Parathyroid adenoma (tissue), 2 donors: ENCODE measurements at regions not wholly inside any gene's neighbourhood (a gene's known extent, or its start where the extent isn't known, plus 50 kb on each side); places are given as distances from the start of the nearest gene placed in this dataset.

Experiments used
- H2AFZ ChIP-seq: fragments of 300-600 bp; sonication (generic); one replicate; pipeline ENCODE4 v1.7.0; 2017; ENCODE audit warnings: antibody characterized with exemption, mild to moderate bottlenecking
- H3K27ac ChIP-seq: fragments of 300-600 bp; sonication (generic); one replicate; pipeline ENCODE4 v1.7.0; 2017
- H3K27me3 ChIP-seq: fragments of 300-600 bp; sonication (generic); one replicate; pipeline ENCODE4 v1.7.0; 2017; ENCODE audit warnings: low read length; ENCODE audit not compliant: control insufficient read depth, insufficient read depth
- H3K36me3 ChIP-seq: fragments of 300-600 bp; sonication (generic); one replicate; pipeline ENCODE4 v1.7.0; 2017; ENCODE audit warnings: low read length; ENCODE audit not compliant: control insufficient read depth, insufficient read depth
- H3K4me1 ChIP-seq: fragments of 300-600 bp; sonication (generic); one replicate; pipeline ENCODE4 v1.7.0; 2017; ENCODE audit warnings: control low read depth
- H3K4me2 ChIP-seq: fragments of 300-600 bp; sonication (generic); one replicate; pipeline ENCODE4 v1.7.0; 2017; ENCODE audit warnings: low read length
- H3K4me3 ChIP-seq: fragments of 300-600 bp; sonication (generic); one replicate; pipeline ENCODE4 v1.7.0; 2017; ENCODE audit warnings: low read depth, low read length
- H3K79me2 ChIP-seq: fragments of 300-600 bp; sonication (generic); one replicate; pipeline ENCODE4 v1.7.0; 2017; ENCODE audit warnings: control low read depth
- H3K9ac ChIP-seq: fragments of 300-600 bp; sonication (generic); one replicate; pipeline ENCODE4 v1.7.0; 2017; ENCODE audit warnings: mild to moderate bottlenecking
- H3K9me3 ChIP-seq: fragments of 300-600 bp; sonication (generic); one replicate; pipeline ENCODE4 v1.7.0; 2017; ENCODE audit warnings: low read length; ENCODE audit not compliant: control insufficient read depth
- TF ChIP-seq, protein P1 (sequence below): fragments of 300-600 bp; sonication (generic); IDR thresholded peaks from one replicate; pipeline ENCODE4 v1.7.0; 2017; ENCODE audit warnings: antibody characterized with exemption, mild to moderate bottlenecking
- donor health status: primary hyperparathyroidism.

DNA sequence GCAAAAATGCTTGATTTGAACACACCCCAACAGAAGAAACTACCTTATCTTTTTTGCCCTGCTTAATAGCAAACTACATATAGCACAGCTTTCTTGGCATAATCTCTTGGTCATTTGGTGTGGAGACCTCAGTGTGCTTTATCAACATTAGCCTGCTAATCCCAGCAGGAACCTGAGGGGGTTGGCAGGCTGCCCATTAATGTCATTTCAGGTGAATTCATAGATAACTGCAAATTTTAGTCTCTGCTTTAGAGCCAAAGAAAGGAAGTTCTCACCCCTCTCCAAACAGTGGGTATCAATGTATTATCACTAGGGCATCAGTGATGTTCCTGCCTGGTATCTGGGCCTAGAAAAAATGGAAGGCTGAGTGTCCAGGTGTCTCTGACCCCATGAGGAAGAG lies 489.0 kb downstream of the NTRK2 start:
- Histone ChIP-seq H3K4me1 (no peaks in the 10 kb centered on the region), H2AFZ (no peak overlapping the region), H3K27me3 (no peaks in the 10 kb centered on the region), H3K27ac (no peak overlapping the region), H3K4me3 (no peak overlapping the region), H3K79me2 (no peaks in the 10 kb centered on the region), H3K36me3 (no peaks in the 10 kb centered on the region), H3K9ac (no peak overlapping the region), H3K9me3 (no peaks in the 10 kb centered on the region), H3K4me2 (no peak overlapping the region)
- TF ChIP-seq, protein P1, sequence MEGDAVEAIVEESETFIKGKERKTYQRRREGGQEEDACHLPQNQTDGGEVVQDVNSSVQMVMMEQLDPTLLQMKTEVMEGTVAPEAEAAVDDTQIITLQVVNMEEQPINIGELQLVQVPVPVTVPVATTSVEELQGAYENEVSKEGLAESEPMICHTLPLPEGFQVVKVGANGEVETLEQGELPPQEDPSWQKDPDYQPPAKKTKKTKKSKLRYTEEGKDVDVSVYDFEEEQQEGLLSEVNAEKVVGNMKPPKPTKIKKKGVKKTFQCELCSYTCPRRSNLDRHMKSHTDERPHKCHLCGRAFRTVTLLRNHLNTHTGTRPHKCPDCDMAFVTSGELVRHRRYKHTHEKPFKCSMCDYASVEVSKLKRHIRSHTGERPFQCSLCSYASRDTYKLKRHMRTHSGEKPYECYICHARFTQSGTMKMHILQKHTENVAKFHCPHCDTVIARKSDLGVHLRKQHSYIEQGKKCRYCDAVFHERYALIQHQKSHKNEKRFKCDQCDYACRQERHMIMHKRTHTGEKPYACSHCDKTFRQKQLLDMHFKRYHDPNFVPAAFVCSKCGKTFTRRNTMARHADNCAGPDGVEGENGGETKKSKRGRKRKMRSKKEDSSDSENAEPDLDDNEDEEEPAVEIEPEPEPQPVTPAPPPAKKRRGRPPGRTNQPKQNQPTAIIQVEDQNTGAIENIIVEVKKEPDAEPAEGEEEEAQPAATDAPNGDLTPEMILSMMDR = no peak

DNA sequence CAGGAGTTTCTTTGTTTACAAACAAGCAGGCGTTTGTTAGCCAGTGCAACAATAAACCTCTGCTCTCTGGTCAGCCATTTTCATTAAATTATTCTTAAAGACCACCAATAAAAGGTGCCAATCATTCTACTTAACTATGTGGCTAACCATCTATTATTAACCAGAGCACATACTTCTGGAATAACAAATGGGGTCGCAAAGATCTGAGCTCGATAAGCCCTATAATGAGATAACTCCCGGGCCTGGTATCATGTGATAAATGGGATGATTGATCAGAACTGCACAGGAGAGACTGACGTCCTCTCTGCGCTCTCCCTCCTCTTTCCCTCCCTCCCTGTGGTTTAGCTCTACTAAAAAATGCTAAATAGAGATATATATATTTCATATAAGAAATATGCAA lies 488.2 kb downstream of the NTRK2 start:
- Histone ChIP-seq H3K27ac (no peak overlapping the region), H3K4me2 (no peak overlapping the region), H3K9ac (no peak overlapping the region), H3K27me3 (no peaks in the 10 kb centered on the region), H3K4me1 (no peaks in the 10 kb centered on the region), H3K79me2 (no peaks in the 10 kb centered on the region), H3K36me3 (no peaks in the 10 kb centered on the region), H2AFZ (no peak overlapping the region), H3K9me3 (no peaks in the 10 kb centered on the region), H3K4me3 (no peak overlapping the region)
- TF ChIP-seq, protein P1 = no peak

DNA sequence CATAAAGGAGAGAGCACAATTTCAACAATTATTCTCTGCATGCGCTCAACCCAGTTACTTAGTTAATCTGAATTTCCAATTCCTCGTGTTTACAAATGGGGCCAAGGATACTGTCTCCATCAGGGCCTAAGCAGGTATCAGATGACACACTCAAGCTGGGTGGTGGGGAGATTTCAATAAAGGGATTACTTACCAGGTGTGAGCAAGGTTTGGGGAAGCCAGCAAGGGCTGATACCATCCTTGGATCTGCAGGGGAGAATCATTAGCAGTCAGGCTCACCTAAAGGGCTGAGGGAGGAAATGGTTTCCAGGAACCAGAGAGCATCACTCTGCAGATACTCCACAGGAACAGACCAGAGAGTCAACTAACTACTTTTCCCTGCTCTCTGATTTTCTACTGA lies 487.1 kb downstream of the NTRK2 start:
- TF ChIP-seq, protein P1 = no peak
- Histone ChIP-seq H3K36me3 (no peaks in the 10 kb centered on the region), H3K79me2 (no peaks in the 10 kb centered on the region), H3K4me1 (no peaks in the 10 kb centered on the region), H3K9me3 (no peaks in the 10 kb centered on the region), H3K27ac (no peak overlapping the region), H3K4me3 (no peak overlapping the region), H3K27me3 (no peaks in the 10 kb centered on the region), H3K9ac (no peak overlapping the region), H2AFZ (no peak overlapping the region), H3K4me2 (no peak overlapping the region)

DNA sequence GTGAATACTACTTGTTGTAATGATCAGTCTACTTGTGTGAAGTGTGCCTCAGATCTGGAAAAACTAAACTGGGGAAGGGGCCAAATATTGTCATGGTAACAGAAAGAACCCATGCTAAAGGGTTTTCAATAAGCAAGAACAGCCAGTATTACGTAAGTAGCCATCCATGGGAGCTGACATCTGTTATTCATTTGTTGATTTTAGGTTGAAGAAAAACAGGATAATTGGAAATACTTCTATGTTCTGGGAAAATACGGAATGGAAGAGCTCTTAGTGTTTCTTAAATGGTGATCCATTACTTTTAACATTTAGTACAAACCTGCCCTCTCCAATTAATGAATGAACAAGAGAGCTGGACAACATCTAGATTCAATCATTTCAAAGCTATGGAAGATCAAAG lies 485.8 kb downstream of the NTRK2 start:
- H3K4me3 ChIP-seq = no peak overlapping the region
- H3K36me3 ChIP-seq = no peaks in the 10 kb centered on the region
- H2AFZ ChIP-seq = no peak overlapping the region
- no peaks in the 10 kb centered on the region for H3K4me1 ChIP-seq
- H3K27me3 ChIP-seq = no peaks in the 10 kb centered on the region
- no peak overlapping the region for H3K9ac ChIP-seq
- H3K27ac ChIP-seq = no peak overlapping the region
- TF ChIP-seq, protein P1 = no peak
- no peaks in the 10 kb centered on the region for H3K79me2 ChIP-seq
- no peaks in the 10 kb centered on the region for H3K9me3 ChIP-seq
- H3K4me2 ChIP-seq = no peak overlapping the region

DNA sequence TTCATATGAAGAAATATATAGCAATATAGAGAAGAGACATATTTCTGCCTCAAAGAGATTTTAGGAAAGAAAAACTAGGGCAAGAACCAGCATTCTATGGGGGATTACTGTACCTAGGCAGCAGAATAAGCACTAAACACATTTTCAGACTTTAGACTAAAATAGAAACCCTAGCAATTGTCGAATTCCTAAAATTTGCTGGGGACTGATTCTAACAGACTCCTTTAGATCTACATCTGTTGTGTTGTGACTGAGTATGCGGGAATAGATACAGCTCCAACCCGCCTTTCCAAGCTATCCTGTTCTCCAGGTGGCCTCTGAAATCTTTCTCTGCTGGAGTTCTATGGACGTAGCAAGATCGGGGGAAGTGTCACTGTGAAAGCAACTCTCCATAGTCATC lies 482.2 kb downstream of the NTRK2 start:
- Histone ChIP-seq H3K27ac (no peak overlapping the region), H3K27me3 (no peaks in the 10 kb centered on the region), H3K4me1 (no peaks in the 10 kb centered on the region), H3K9ac (no peak overlapping the region), H3K36me3 (no peaks in the 10 kb centered on the region), H3K79me2 (no peaks in the 10 kb centered on the region), H3K9me3 (no peaks in the 10 kb centered on the region), H3K4me2 (no peak overlapping the region), H2AFZ (no peak overlapping the region), H3K4me3 (no peak overlapping the region)
- TF ChIP-seq, protein P1 = no peak
